ENCODE measurements at regions not wholly inside any gene's neighbourhood (a gene's known extent, or its start where the extent isn't known, plus 50 kb on each side); places are given as distances from the start of the nearest gene placed in this dataset.
A peak's percentile ranks its signal among the peaks of the same experiment; 100 is the strongest.

DNA sequence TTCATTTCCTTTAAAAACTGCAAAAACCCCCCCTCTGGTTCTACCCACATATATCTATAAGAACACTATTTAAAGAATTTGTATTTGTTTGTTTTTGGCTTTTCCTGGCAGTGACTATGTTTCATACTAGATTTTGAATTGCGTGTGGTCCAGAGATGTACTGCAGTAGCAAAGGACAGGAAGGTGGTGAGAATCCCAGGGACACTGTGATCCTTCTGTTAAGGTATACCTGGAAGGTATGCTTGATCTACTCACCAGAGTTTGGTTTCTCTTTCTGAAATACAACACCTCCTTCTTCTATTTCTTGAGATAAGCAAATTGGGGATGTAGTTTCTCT lies 129.6 kb upstream of the RASGEF1B start:
- H3K9me3 ChIP-seq (replicated peaks): peaks cover 8% of the 10 kb centered on the region
- H3K27me3 ChIP-seq (ENCODE audit: low read depth): no peaks in the 10 kb centered on the region
- intact Hi-C loops (cut with micrococcal nuclease): no loop called here
- H3K27ac ChIP-seq (replicated peaks): peak overlapping the region; percentile 62
- no peak overlapping the region for H3K4me3 ChIP-seq
- H3K4me1 ChIP-seq: peaks cover 31% of the 10 kb centered on the region
- TF ChIP-seq, protein P1, sequence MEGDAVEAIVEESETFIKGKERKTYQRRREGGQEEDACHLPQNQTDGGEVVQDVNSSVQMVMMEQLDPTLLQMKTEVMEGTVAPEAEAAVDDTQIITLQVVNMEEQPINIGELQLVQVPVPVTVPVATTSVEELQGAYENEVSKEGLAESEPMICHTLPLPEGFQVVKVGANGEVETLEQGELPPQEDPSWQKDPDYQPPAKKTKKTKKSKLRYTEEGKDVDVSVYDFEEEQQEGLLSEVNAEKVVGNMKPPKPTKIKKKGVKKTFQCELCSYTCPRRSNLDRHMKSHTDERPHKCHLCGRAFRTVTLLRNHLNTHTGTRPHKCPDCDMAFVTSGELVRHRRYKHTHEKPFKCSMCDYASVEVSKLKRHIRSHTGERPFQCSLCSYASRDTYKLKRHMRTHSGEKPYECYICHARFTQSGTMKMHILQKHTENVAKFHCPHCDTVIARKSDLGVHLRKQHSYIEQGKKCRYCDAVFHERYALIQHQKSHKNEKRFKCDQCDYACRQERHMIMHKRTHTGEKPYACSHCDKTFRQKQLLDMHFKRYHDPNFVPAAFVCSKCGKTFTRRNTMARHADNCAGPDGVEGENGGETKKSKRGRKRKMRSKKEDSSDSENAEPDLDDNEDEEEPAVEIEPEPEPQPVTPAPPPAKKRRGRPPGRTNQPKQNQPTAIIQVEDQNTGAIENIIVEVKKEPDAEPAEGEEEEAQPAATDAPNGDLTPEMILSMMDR (IDR thresholded peaks at IDR 0.05; ENCODE audit: borderline replicate concordance): no peak
- DNase-seq: no peak
- H3K36me3 ChIP-seq: no peaks in the 10 kb centered on the region

DNA sequence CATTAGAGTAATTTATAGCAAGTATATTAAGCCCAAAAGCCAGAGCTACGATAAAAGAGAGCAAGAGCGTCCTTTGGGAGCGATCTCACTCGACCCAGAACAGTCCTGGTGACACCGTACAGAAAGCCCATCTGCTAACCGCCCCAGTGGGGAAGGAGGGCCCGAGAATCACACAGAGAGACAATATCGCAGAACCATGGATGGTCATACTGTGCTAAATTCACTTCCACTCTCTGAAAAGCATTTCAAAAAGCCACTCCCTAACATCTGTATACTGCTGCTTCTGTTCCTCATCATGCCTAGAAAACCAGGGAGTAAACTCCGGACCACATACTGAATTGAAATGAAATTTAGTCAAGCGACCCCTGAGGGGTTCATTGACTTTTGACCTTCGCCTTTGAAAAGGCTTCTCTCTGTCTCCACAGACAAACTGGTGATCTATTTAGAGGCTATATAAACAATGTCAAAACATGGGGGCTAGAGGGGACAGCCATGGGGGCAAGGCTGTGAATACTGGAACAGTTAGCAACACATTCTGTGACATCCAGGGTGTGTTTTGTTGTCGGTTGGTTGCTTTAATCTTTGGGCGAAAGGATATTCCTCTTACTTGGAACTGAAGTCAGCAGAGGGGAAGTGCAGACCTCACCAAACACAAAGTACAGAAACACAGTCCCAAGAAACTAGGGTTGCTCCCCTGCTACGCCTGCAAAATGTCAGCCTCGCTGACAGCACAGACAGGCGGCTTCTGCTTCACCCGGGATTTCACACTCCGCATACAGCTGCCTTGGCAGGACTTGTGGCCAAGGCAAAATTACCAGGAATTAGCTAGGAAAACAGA lies 129.0 kb upstream of the RASGEF1B start:
- intact Hi-C loops (cut with micrococcal nuclease): no loop called here
- peak overlapping the region; percentile 9 for H3K4me3 ChIP-seq
- H3K9me3 ChIP-seq (replicated peaks): peaks cover 8% of the 10 kb centered on the region
- TF ChIP-seq, protein P1 (IDR thresholded peaks at IDR 0.05; ENCODE audit: borderline replicate concordance): no peak
- H3K27ac ChIP-seq (replicated peaks): peak overlapping the region; percentile 62
- no peaks in the 10 kb centered on the region for H3K27me3 ChIP-seq (ENCODE audit: low read depth)
- H3K36me3 ChIP-seq: no peaks in the 10 kb centered on the region
- peaks cover 34% of the 10 kb centered on the region for H3K4me1 ChIP-seq
- peak; percentile 76 for DNase-seq

GRCh38 chr4:81599742-81600380 lies 128.2 kb upstream of the RASGEF1B start:
- TF ChIP-seq, protein P1 (IDR thresholded peaks at IDR 0.05; ENCODE audit: borderline replicate concordance): no peak
- Histone ChIP-seq H3K4me1 (peaks cover 42% of the 10 kb centered on the region), H3K9me3 (replicated peaks) (peaks cover 8% of the 10 kb centered on the region), H3K27me3 (ENCODE audit: low read depth) (no peaks in the 10 kb centered on the region), H3K4me3 (peak overlapping the region; percentile 9), H3K27ac (replicated peaks) (peak overlapping the region; percentile 62), H3K36me3 (no peaks in the 10 kb centered on the region)
- intact Hi-C loops (cut with micrococcal nuclease): no loop called here
- no peak for DNase-seq

DNA sequence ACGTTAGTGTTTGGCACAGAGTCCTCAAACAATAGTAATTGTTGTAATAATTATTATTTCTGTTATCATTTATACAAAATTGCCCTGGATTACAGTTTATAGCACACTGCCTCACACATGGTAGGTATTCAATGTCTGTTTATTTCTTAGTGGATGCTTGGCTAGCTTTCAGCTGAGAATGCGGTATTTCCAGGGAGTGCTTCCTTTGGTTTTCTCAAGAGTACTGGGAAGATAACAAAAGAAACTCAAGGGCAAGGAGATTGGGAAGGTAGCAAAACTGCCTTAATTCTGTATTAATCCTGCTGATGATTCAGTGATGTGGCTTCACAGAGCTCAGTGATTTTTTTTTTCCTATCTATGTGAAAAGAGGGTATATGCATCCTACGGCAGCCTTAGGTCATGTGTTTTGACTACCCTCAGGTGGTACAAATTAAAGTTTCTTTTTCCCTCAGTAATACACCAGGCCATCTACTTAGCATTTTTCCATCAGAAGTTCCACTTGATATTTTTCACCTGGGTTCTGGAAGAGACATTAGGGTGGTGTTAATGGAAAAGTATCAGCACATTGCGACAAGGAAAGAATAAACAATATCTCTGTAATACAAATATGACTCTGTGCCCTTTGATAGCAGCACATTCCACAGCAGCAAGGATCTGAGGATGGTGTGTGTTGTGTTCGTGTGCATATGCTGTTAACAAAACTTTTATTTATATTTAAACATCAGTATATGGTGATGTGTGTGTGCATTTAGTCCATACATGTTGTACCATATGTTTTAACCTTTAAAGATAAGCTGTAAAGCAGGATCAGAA lies 124.3 kb upstream of the RASGEF1B start:
- Histone ChIP-seq H3K9me3 (replicated peaks) (peaks cover 8% of the 10 kb centered on the region), H3K36me3 (no peaks in the 10 kb centered on the region), H3K4me1 (peaks cover 39% of the 10 kb centered on the region), H3K27ac (replicated peaks) (no peak overlapping the region), H3K27me3 (ENCODE audit: low read depth) (no peaks in the 10 kb centered on the region), H3K4me3 (no peak overlapping the region)
- intact Hi-C loops (cut with micrococcal nuclease): no loop called here
- TF ChIP-seq, protein P1 (IDR thresholded peaks at IDR 0.05; ENCODE audit: borderline replicate concordance): no peak
- no peak for DNase-seq

- DNase-seq: no peak
- H3K4me1 ChIP-seq: peaks cover 32% of the 10 kb centered on the region
- H3K4me3 ChIP-seq: no peak overlapping the region
- H3K27me3 ChIP-seq (ENCODE audit: low read depth): no peaks in the 10 kb centered on the region
- no peak overlapping the region for H3K27ac ChIP-seq (replicated peaks)
- no peaks in the 10 kb centered on the region for H3K36me3 ChIP-seq
- H3K9me3 ChIP-seq (replicated peaks): peaks cover 8% of the 10 kb centered on the region
- TF ChIP-seq, protein P1 (IDR thresholded peaks at IDR 0.05; ENCODE audit: borderline replicate concordance): no peak
- intact Hi-C loops (cut with micrococcal nuclease): no loop called here
Measured at GRCh38 chr4:81595287-81595686, 123.6 kb upstream of the RASGEF1B start.
